Hypothalamus (tissue), 51 donors: ENCODE measurements at regions not wholly inside any gene's neighbourhood (a gene's known extent, or its start where the extent isn't known, plus 50 kb on each side); places are given as distances from the start of the nearest gene placed in this dataset.
A peak's percentile ranks its signal among the peaks of the same experiment; 100 is the strongest.
"Not testable (repeated sequence)": the region's sequence is repeated elsewhere in the genome, so short reads cannot be mapped to it uniquely, and the experiment has no call there.

Source experiments
- DNase-seq, 51 donors: peaks; one replicate each; lab custom pipeline; 2025; lab: John Stamatoyannopoulos, UW

GRCh38 chr7:34207810-34208209 is 302.5 kb downstream of the BMPER start:
- no peak for DNase-seq

GRCh38 chr7:34208878-34209621 is 303.7 kb downstream of the BMPER start:
- DNase-seq = peak in 2 of 51 donors; percentile 2 to 9

GRCh38 chr7:34211018-34211417 is 305.7 kb downstream of the BMPER start:
- no peak for DNase-seq

DNA sequence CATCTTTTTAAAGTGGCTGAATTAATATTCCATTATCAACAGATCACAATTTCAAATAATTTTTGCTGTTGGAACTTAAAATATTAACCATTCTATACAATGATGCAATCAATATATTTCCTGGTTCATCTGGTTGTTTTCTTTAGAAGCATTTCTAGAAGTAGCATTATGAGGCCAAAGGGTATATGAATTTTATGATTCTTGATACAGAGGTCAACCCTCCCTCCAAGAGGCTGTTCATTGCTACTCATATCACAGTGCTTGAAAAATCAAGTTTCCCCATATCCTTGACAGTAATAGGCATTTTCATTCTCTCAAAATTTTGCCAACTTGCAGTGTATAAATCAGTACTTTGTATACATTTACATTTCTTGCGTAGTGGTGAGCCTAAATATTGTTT is 312.6 kb downstream of the BMPER start:
- DNase-seq = no peak

GRCh38 chr7:34219153-34219718 is 313.9 kb downstream of the BMPER start:
- DNase-seq = no peak

DNA sequence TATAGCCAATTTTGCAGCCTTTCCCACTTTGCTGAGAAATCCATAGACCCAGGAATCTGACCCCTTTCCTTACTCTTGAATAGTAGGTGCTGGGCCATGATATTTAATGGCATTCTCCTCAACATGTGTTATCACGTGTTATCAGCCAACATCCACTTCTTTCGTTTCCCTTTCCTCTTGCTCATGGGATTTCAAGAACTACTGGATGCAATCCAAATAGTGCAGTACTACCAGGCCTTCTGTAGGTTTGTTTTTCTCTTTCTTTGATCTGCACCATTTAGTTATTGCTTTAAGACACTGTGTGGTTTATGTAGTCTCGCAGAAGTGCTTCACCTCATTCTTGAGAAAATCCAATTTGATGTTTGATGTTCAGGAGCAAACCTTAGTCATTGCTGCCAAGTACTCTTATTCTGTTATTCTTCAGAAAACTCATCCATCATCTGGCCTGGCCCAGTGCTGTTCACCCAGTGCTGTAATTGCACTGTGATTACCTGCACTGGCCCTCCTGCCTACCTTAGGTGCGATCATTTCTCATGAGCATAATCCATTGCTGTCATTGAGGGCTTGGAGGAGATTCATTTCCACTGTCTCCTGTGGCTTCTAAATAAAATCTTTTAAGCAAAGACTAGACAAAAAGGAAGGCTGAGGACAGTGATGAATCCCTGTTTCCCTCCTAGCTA is 315.3 kb downstream of the BMPER start:
- no peak for DNase-seq

DNA sequence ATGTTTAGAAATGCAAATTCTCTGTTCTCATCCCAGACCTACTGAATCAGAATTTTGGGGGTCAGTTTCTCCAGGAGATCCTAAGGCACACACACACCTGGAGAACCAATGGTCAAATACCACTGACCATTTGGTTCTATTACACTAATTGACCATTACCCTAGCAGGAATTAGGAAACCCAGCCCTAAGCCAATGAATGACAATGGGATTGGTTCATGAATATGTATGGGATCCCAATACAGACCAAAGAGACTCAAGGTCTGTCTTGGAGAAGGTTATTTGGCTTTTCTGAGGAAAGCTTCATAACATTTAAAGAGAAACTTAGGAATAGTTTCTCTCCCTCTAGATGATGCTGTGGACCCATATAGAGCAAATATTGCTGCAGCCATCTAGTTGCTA is 317.0 kb downstream of the BMPER start:
- no peak for DNase-seq

GRCh38 chr7:34222722-34223121 is 317.4 kb downstream of the BMPER start:
- DNase-seq = no peak

DNA sequence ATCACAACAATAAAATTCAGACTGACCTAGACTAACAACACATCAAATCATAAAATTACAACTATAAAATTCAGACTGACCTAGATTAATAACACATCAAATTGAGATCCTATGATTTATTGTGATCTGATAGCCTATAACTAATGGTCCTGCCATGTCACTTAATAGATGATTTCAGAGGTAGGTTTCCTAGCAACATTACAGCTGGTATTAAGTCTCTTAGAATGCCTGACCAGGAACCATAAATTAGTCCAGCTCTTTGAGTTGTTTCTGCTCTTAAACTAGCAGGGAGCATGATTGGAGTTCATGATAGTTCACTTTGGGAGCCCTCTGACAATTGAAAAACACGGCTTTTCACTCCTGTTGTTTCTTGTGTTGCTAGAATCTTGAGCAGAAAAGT is 318.9 kb downstream of the BMPER start:
- no peak for DNase-seq

GRCh38 chr7:34225193-34225592 is 319.9 kb downstream of the BMPER start:
- no peak for DNase-seq

- DNase-seq = no peak
Measured at GRCh38 chr7:34227525-34227924, 322.2 kb downstream of the BMPER start.

GRCh38 chr7:34235101-34235500 is 329.8 kb downstream of the BMPER start:
- not testable (repeated sequence) for DNase-seq

DNA sequence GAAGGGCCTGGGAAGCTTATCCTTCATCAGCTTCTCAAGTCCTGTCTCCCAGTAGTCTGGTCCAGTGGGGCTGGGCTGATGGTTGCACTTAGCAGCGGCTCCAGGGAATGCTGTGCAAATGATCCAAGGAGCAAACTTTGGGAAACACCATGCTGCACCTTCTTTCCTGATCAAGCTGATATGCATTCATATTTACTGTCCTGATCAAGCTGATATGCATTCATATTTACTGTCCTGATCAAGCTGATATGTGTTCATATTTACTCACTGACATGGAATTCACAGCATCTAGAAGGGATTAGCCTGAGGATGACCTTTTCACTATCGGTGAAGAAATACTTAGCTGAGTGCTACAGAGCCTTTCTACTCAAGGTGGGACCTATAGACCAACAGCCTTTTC is 330.7 kb downstream of the BMPER start:
- no peak for DNase-seq

DNA sequence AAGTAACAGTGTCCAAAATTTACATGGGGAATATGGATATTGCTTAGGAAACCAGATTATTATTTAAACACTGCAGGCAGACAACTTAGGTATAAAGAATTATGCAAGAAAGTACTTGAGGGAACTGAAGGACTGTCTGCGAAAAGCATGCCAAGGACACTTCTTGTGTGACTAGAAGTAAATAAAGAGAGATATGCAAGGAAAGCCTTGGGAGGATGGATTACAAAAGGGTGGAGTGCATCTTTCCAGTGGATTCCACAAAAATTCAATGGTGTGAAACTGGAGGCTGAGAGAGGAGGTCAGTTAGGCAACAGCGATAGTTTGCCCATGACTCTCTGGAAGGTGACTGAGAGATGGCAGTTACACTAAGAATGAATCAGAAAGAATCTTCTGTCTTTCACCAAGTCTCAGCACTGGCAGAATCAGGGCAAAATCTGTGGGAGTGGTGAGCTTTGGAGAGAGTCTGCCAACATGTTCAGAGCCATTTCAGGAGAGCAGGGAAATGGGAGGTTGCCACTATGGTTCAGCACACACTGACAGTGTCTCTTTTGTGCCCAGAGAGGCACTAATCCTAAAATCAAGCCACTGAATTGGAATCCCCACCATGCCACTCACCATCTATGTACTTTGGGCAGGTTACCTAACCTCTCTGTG is 331.6 kb downstream of the BMPER start:
- no peak for DNase-seq

GRCh38 chr7:34237493-34237849 is 332.1 kb downstream of the BMPER start:
- DNase-seq = no peak

- DNase-seq = no peak
Measured at GRCh38 chr7:34240417-34240816, 335.1 kb downstream of the BMPER start.

GRCh38 chr7:34242391-34242790 is 337.1 kb downstream of the BMPER start:
- DNase-seq = no peak

DNA sequence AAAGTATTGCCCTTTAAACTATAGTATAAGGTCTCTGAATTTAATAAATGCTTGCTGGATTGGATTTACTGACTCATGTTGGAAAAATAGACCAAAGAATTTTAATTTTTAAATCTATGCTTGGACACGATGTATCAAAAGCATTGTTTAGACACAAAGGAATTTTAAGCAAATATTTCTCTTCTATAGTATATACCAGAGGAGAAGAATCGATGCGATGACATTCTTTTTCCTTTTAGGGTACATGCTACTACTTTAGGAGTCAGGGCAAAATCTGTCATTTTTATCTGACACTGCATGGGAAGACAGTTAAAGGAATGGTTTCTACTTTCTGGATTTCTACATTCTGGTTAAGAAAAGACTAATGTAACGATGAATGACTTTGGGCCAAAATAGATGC is 339.9 kb downstream of the BMPER start:
- DNase-seq = no peak

GRCh38 chr7:34247468-34247867 is 342.1 kb downstream of the BMPER start:
- no peak for DNase-seq

- no peak for DNase-seq
Measured at GRCh38 chr7:34249192-34249591, 343.9 kb downstream of the BMPER start.

- no peak for DNase-seq
Measured at GRCh38 chr7:34260279-34260678, 354.9 kb downstream of the BMPER start.

- no peak for DNase-seq
Measured at GRCh38 chr7:34263168-34263567, 357.8 kb downstream of the BMPER start.
